GM12892 (cell line): ENCODE measurements at regions not wholly inside any gene's neighbourhood (a gene's known extent, or its start where the extent isn't known, plus 50 kb on each side); places are given as distances from the start of the nearest gene placed in this dataset.

Source experiments
- POLR2A ChIP-seq: IDR thresholded peaks from 2 replicates; pipeline ENCODE4 v1.6.1; 2011; ENCODE audit warnings: low read depth, low read length, control low read depth
- POLR2AphosphoS5 ChIP-seq: IDR thresholded peaks from 2 replicates; pipeline ENCODE4 v1.6.1; 2011; ENCODE audit warnings: low read depth, low read length, control low read depth

DNA sequence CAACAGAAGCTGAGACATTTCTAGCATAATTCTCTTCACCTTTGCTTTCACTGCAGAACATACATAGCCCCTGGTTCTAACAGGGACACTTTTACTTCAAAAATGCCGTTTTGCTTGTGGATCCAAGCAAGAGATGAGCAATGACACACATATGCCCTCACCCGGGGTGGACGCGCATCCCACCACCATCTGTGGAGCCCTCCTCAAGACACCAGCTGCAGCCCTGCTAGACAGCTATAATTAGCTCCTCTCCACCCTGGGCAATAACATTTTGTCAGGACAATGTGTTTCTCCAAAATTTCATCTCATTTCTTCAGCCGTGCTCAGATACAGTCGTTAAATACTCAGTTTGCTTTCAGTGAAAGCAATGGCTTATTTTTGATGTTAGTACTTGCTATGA lies 368.7 kb upstream of the RAB6C start:
- TF ChIP-seq POLR2A (no peak), POLR2AphosphoS5 (no peak)
